HG03095 (cell line): ENCODE measurements at regions not wholly inside any gene's neighbourhood (a gene's known extent, or its start where the extent isn't known, plus 50 kb on each side); places are given as distances from the start of the nearest gene placed in this dataset.

Experiments used
- ATAC-seq: cut with Tn5 transposase; IDR thresholded peaks from one replicate; pipeline ENCODE4 v1.9.1; 2021; ENCODE audit warnings: moderate library complexity; ENCODE audit not compliant: unreplicated experiment

GRCh38 chr9:84447305-84447704, 106.7 kb upstream of the SLC28A3 start:
- no peak for ATAC-seq

GRCh38 chr9:84450029-84450428, 109.5 kb upstream of the SLC28A3 start:
- no peak for ATAC-seq

DNA sequence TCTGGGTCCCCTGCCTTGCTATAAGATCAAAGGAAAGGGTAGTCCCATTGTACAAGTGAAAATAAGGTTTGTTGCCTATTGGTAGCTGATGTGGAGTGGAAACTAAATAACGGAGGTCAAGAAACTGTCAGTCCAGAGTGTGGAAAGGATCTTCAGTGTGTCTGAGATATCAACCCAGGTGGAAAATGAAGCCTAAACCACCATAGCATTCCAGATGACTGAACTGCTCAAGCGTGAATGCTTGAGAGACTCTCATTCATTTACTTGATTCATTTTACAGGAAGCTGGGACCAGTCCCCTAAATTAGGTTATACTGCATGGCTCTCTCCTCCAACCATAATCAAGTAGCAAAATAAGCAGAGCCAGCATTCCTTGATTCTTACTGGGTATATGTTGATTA, 116.0 kb upstream of the SLC28A3 start:
- ATAC-seq: no peak

GRCh38 chr9:84460695-84461094, 120.1 kb upstream of the SLC28A3 start:
- no peak for ATAC-seq

DNA sequence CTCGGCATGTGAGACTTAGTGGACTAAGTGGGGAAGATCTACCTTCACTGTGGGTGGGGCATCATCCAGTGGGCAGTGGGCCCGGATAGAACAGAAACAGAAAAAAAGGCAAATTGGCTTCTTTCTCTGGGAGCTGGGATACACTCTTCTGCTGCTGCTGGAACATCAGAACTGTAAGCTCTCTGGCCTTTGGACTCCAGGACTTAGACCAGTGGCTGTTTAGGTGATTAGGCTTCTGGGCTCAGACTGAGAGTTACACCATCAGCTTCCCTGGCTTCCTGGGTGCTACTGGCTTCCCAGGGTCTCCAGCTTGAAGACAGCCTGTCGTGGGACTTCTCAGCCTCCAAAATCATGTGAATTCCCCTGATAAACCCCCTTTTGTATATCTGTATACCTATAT, 122.7 kb upstream of the SLC28A3 start:
- no peak for ATAC-seq

- no peak for ATAC-seq
Measured at GRCh38 chr9:84466580-84467285, 126.2 kb upstream of the SLC28A3 start.

- ATAC-seq: no peak
Measured at GRCh38 chr9:84471816-84472215, 131.3 kb upstream of the SLC28A3 start.

GRCh38 chr9:84478996-84479395, 138.4 kb upstream of the SLC28A3 start:
- ATAC-seq: no peak

- ATAC-seq: no peak
Measured at GRCh38 chr9:84480071-84480470, 139.5 kb upstream of the SLC28A3 start.

DNA sequence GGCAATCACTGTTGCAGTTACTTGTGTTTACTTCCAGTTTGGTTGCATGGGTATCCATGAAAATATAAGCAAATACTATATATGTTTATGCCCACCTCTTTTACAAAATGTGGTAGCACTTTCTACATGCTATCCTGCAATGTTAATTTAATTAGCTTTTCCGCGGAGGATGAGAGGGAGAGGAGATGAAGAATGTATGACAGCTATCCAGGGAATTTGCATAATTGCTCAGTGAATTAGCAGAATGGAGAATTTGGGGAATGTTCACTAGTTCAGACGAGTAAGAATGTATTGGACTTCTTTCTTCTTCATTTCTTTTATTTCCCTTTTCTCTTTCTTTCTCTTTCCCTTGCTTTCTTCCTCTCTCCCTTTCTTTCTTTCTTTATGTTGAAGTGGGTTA, 140.7 kb upstream of the SLC28A3 start:
- no peak for ATAC-seq

DNA sequence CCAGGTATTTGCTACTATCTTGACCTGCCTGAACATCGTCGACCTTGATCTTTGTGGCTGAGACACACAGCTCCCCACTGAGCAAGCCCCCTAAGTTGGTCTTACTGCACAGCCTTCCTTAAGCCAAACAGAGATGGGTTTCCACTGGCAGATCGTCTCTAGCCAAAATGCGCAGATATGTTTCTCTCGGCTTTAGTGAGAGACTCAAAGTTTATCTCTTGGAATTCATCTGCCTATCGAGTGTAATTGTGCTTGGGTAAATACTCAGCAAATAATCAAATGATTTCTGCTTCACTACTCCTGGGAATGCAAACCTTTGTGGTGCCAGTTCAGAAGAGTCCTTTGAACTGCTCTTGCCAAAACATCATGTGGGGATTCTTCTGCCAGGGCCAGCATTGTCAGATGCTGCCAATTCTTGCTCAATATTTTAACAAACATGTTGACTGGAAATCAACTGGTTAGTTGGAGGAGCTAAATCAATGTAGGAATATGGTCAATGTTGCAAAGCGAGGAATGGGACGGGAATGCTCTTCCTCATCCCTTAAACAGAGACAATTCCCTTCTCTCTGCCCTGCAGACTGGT, 141.2 kb upstream of the SLC28A3 start:
- no peak for ATAC-seq

- ATAC-seq: no peak
Measured at GRCh38 chr9:84482607-84483006, 142.0 kb upstream of the SLC28A3 start.

- no peak for ATAC-seq
Measured at GRCh38 chr9:84484172-84484571, 143.6 kb upstream of the SLC28A3 start.

DNA sequence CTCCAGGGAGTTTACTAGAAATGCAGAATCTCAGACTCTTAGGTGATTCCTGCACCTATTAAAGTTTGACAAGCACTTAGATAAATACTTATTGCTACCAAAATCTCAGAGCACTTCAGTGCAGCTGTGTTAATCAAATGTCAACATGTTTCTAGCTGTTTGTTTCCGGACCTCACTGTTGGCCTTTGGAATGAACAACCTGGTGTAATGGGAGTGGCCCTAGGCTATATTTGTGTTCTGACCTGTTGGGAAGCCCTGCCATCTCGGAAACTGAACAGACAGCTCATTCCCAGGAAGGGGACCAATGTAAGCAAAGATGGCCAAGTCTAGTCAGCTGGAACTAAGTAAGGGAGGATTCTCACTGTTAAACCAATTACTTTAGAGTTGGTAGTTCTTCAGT, 145.0 kb upstream of the SLC28A3 start:
- no peak for ATAC-seq

DNA sequence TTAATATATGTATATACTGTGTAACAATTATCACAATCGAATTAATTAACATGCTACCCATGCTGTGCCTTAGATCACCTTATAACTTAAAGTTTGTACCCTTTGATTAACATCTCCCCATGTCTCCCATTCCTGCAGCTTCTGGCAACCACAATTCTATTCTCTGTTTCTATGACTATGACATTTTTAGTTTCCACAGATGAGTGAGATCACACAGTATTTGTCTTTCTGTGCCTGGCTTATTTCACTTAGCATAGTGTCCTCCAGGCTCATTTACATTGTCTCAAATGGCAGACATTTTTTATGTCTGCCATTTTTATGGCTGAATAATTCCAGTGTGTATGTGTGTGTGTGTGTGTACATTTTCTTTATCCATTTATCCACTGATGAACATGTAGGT, 146.1 kb upstream of the SLC28A3 start:
- ATAC-seq: no peak

- ATAC-seq: no peak
Measured at GRCh38 chr9:84490206-84490841, 149.8 kb upstream of the SLC28A3 start.

GRCh38 chr9:84490842-84491325, 150.3 kb upstream of the SLC28A3 start:
- ATAC-seq: no peak

GRCh38 chr9:84492366-84493159, 152.0 kb upstream of the SLC28A3 start:
- ATAC-seq: no peak

DNA sequence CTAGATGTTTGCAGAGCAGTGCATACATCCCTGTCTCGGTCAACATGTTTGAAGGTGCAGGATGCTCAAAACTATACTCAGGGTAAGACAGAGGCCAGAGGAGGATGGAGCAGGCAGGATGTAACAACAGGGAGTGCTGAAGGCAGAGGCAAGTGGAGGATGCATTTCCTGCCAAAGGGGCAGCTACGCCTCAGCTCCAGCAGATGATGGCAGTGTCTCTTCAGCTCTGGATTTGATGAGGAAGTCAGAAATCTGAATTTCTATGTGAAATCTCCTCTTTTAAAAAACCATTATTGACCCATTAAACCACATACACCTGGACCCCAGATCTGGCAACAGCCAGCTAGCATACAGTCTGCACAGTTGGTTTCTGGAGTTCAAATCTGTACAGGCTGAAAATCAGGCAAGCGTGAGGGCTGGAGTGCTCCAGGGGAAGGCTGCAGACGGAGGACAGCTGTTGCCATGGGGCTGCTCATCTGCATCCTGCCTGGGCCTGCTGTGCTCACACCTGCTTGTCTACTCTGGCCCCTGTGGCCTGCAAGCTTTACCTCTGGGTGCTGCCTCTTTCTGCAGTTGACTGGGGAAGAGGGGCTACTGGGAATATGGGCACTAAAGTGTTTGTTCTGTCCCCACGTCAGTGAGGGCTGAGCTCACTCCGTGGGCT, 152.9 kb upstream of the SLC28A3 start:
- no peak for ATAC-seq

DNA sequence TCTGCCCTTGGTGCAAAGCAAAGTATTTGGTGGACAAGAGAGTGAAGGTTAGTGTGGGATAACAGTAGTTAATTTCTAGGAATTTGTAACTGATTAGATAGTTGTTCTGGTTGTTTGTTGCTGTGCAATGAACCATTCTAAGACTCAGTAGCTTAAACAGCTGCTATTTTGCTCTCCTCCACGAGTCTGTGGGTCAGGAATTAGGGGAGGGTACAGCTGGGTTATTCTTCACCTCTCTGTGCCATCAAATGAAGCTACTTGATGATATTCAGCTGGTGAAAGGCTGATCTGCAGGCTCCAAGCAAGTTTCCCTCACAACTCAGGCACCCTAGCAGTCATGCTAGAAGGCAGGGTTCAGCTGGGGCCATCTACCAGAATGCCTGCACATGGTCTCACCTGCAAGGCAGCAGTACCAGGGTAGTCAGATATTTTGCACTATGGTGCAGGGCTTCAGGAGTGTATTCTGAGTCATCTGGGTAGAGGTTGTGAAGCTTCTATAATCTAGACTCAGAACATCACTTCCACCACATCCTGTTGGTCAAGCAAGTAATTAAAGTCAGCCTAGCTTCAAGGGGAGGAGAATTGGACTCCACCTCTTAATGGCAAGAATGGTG, 159.5 kb upstream of the SLC28A3 start:
- peak; percentile 89 for ATAC-seq

DNA sequence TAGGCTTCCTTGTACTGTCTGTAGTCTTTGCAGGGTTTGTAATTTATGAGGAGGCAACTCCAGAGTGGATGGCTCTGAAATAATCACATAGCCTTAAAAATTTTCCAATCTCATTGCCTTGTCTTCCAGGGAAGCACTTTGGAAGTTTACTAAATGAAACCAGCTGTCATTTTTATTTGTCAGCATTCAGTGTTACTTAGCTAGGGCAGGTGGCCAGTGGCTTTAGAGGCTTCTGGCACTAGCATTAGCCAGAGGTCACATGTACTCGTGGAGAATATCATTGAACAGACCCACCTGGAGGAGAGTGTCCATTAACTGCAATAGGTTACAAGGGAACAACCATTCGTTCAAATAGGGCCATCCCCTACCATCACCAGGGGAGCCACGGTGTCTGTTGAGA, 160.3 kb upstream of the SLC28A3 start:
- ATAC-seq: no peak
